ENCODE measurements at regions not wholly inside any gene's neighbourhood (a gene's known extent, or its start where the extent isn't known, plus 50 kb on each side); places are given as distances from the start of the nearest gene placed in this dataset.

- no peak for TF ChIP-seq CTCF (IDR thresholded peaks at IDR 0.05; ENCODE audit: insufficient read depth in 1 of 2, low read depth in 1 of 2, low read length in 1 of 2, severe bottlenecking in 1 of 2, unreplicated experiment in 1 of 2)
- intact Hi-C loops (cut with micrococcal nuclease; ENCODE audit: unreplicated experiment) = no loop called here
- Mint-ChIP-seq H3K4me3 (ENCODE audit: unreplicated experiment) (no peak overlapping the region), H3K27ac (ENCODE audit: unreplicated experiment) (no peak overlapping the region), H3K9me3 (ENCODE audit: unreplicated experiment) (peaks cover 18% of the 10 kb centered on the region), H3K27me3 (ENCODE audit: insufficient read depth, unreplicated experiment) (peaks cover 3% of the 10 kb centered on the region), H3K36me3 (ENCODE audit: insufficient read depth, unreplicated experiment) (no peaks in the 10 kb centered on the region), H3K4me1 (ENCODE audit: low read depth, unreplicated experiment) (peaks cover 11% of the 10 kb centered on the region)
- CTCF ChIA-PET = no interaction called here
- Histone ChIP-seq H3K27me3 (replicated peaks; ENCODE audit: control insufficient read depth, insufficient read depth, low read length) (no peaks in the 10 kb centered on the region), H3K4me3 (ENCODE audit: low read depth, low read length) (no peak overlapping the region), H3K9me3 (0 out of 2 replicates have a peak, but pooled peaks cover 7% of the 10 kb centered on the region), H3K4me1 (peaks cover 26% of the 10 kb centered on the region), H3K36me3 (ENCODE audit: control insufficient read depth, insufficient read depth, low read length) (no peaks in the 10 kb centered on the region)
- POLR2A ChIA-PET = no interaction called here
- BruUV-seq (replicated peaks) = no TSS peak
- DNase-seq = no peak
Observed at GRCh38 chr5:173458828-173459609, 130.8 kb upstream of the STC2 start.

DNA sequence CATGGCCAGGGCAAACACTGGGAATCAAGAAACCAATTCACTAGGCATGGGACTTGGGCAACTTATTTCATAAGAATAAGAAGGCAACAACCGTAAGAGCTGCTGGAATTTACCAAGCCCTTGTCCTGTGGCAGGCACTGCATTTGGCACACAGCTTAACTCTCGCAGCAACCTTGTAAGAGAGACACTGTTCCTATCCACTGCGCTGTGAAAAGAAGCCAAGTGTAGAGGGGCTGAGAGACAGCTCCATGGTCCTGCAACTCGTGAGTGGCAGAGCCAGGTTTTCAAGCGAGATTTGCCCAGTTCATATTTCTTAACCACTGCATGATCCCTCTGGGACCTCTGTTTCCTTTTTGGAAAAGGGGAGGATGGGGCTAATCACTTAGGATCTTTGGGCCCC lies 129.3 kb upstream of the STC2 start:
- Histone ChIP-seq H3K27me3 (replicated peaks; ENCODE audit: control insufficient read depth, insufficient read depth, low read length) (no peaks in the 10 kb centered on the region), H3K4me1 (peaks cover 29% of the 10 kb centered on the region), H3K9me3 (0 out of 2 replicates have a peak, but pooled peaks cover 7% of the 10 kb centered on the region), H3K4me3 (ENCODE audit: low read depth, low read length) (no peak overlapping the region), H3K36me3 (ENCODE audit: control insufficient read depth, insufficient read depth, low read length) (no peaks in the 10 kb centered on the region)
- Mint-ChIP-seq H3K4me3 (ENCODE audit: unreplicated experiment) (no peak overlapping the region), H3K9me3 (ENCODE audit: unreplicated experiment) (peaks cover 16% of the 10 kb centered on the region), H3K36me3 (ENCODE audit: insufficient read depth, unreplicated experiment) (no peaks in the 10 kb centered on the region), H3K27ac (ENCODE audit: unreplicated experiment) (no peak overlapping the region), H3K4me1 (ENCODE audit: low read depth, unreplicated experiment) (peaks cover 11% of the 10 kb centered on the region), H3K27me3 (ENCODE audit: insufficient read depth, unreplicated experiment) (peaks cover 3% of the 10 kb centered on the region)
- intact Hi-C loops (cut with micrococcal nuclease; ENCODE audit: unreplicated experiment) = no loop called here
- ChIA-PET CTCF (no interaction called here), POLR2A (no interaction called here)
- no peak for TF ChIP-seq CTCF (IDR thresholded peaks at IDR 0.05; ENCODE audit: insufficient read depth in 1 of 2, low read depth in 1 of 2, low read length in 1 of 2, severe bottlenecking in 1 of 2, unreplicated experiment in 1 of 2)
- BruUV-seq (replicated peaks) = no TSS peak
- no peak for DNase-seq

DNA sequence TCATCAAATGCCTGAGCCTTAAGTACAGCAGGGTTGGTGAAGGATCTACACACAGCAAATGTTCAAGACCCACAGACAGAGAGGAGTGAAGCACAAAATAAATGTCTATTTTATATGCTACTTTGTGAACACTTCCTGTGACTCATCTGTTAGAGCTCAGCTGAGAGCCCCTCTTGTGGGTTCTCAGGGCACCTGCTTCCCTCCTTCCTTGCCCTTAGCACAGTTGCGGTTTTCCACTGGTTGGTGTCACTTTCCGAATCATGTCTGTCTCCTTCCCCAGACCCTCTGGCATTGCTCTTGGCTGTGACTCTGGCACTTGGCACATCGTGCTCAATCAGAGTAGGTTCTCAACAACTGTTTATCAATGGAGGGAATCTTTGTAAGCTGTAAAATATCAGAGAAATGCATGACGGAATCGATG lies 128.5 kb upstream of the STC2 start:
- POLR2A ChIA-PET = no interaction called here
- H3K36me3 Mint-ChIP-seq (ENCODE audit: insufficient read depth, unreplicated experiment) = no peaks in the 10 kb centered on the region
- BruUV-seq (replicated peaks) = no TSS peak
- intact Hi-C loops (cut with micrococcal nuclease; ENCODE audit: unreplicated experiment) = no loop called here
- CTCF ChIA-PET = no interaction called here
- no peaks in the 10 kb centered on the region for H3K27me3 ChIP-seq (replicated peaks; ENCODE audit: control insufficient read depth, insufficient read depth, low read length)
- no peak for TF ChIP-seq CTCF (IDR thresholded peaks at IDR 0.05; ENCODE audit: insufficient read depth in 1 of 2, low read depth in 1 of 2, low read length in 1 of 2, severe bottlenecking in 1 of 2, unreplicated experiment in 1 of 2)
- H3K4me1 ChIP-seq = peaks cover 29% of the 10 kb centered on the region
- no peak overlapping the region for H3K27ac Mint-ChIP-seq (ENCODE audit: unreplicated experiment)
- peaks cover 3% of the 10 kb centered on the region for H3K27me3 Mint-ChIP-seq (ENCODE audit: insufficient read depth, unreplicated experiment)
- H3K4me3 Mint-ChIP-seq (ENCODE audit: unreplicated experiment) = no peak overlapping the region
- H3K4me1 Mint-ChIP-seq (ENCODE audit: low read depth, unreplicated experiment) = peaks cover 11% of the 10 kb centered on the region
- H3K36me3 ChIP-seq (ENCODE audit: control insufficient read depth, insufficient read depth, low read length) = no peaks in the 10 kb centered on the region
- 0 out of 2 replicates have a peak, but pooled peaks cover 7% of the 10 kb centered on the region for H3K9me3 ChIP-seq
- DNase-seq = no peak
- peaks cover 9% of the 10 kb centered on the region for H3K9me3 Mint-ChIP-seq (ENCODE audit: unreplicated experiment)
- no peak overlapping the region for H3K4me3 ChIP-seq (ENCODE audit: low read depth, low read length)

All from Caco-2 (cell line).